ENCODE measurements at regions not wholly inside any gene's neighbourhood (a gene's known extent, or its start where the extent isn't known, plus 50 kb on each side); places are given as distances from the start of the nearest gene placed in this dataset.

- TF ChIP-seq, protein P1, sequence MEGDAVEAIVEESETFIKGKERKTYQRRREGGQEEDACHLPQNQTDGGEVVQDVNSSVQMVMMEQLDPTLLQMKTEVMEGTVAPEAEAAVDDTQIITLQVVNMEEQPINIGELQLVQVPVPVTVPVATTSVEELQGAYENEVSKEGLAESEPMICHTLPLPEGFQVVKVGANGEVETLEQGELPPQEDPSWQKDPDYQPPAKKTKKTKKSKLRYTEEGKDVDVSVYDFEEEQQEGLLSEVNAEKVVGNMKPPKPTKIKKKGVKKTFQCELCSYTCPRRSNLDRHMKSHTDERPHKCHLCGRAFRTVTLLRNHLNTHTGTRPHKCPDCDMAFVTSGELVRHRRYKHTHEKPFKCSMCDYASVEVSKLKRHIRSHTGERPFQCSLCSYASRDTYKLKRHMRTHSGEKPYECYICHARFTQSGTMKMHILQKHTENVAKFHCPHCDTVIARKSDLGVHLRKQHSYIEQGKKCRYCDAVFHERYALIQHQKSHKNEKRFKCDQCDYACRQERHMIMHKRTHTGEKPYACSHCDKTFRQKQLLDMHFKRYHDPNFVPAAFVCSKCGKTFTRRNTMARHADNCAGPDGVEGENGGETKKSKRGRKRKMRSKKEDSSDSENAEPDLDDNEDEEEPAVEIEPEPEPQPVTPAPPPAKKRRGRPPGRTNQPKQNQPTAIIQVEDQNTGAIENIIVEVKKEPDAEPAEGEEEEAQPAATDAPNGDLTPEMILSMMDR (IDR thresholded peaks at IDR 0.05; ENCODE audit: insufficient read depth, low read length, severe bottlenecking) = no peak
- no peak for FAIRE-seq
- no peaks in the 10 kb centered on the region for H3K27me3 ChIP-seq (ENCODE audit: control insufficient read depth, insufficient read depth, low read length)
Observed at GRCh38 chr13:44072536-44072935, 192.8 kb downstream of the LACC1 start.

DNA sequence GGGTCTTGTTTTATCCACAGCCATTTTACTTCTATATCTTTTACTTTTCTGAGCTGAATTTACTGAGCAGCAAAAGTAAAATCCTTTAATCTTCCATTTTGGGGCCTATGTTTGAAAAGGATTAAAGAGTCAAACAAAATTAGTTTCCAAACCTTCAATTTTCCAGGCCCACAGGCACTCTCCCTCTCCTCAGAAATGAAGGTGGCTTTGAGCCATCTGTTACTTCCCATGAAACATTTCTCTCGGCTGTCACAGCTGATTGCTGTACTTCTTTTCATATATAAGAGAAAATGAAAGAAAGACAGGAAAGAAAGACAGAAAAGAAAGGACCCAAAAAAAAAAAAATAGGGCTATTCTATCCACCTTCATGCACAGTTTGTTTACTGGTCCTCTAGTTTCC lies 194.9 kb downstream of the LACC1 start:
- no peaks in the 10 kb centered on the region for H3K36me3 ChIP-seq (ENCODE audit: control insufficient read depth, insufficient read depth, low read length)
- H3K27me3 ChIP-seq (ENCODE audit: control insufficient read depth, insufficient read depth, low read length) = no peaks in the 10 kb centered on the region
- DNase-seq (ENCODE audit: low read depth) = no peak
- TF ChIP-seq, protein P1 (IDR thresholded peaks at IDR 0.05; ENCODE audit: insufficient read depth, low read length, severe bottlenecking) = no peak
- no peak overlapping the region for H3K4me3 ChIP-seq (ENCODE audit: low read depth, low read length)
- no peak for FAIRE-seq

More at GRCh38 chr13:44072536-44072935, 192.8 kb downstream of the LACC1 start:
- Histone ChIP-seq H3K36me3 (ENCODE audit: control insufficient read depth, insufficient read depth, low read length) (no peaks in the 10 kb centered on the region), H3K4me3 (ENCODE audit: low read depth, low read length) (no peak overlapping the region)
- DNase-seq (ENCODE audit: low read depth) = no peak

DNA sequence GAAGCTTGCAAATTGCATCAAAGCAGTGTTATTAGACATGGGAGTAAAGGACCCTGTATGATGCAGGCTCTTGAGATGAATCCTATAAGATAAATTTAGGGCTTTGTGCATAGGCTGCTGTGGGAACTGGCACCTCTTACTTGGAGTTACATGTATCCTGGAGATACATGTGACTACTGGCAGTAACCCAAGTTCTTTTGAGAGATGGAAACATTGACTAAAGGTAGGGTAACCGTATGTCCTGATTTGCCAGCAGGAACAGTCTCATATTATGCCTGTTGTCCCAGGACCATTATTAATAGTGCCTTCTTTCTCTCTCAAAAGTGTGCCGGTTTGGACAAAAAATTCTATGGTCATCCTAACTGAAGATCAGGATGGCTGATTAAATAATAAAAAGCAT lies 195.4 kb downstream of the LACC1 start:
- no peaks in the 10 kb centered on the region for H3K36me3 ChIP-seq (ENCODE audit: control insufficient read depth, insufficient read depth, low read length)
- no peak overlapping the region for H3K4me3 ChIP-seq (ENCODE audit: low read depth, low read length)
- FAIRE-seq = no peak
- no peaks in the 10 kb centered on the region for H3K27me3 ChIP-seq (ENCODE audit: control insufficient read depth, insufficient read depth, low read length)
- TF ChIP-seq, protein P1 (IDR thresholded peaks at IDR 0.05; ENCODE audit: insufficient read depth, low read length, severe bottlenecking) = no peak
- no peak for DNase-seq (ENCODE audit: low read depth)

- Histone ChIP-seq H3K36me3 (ENCODE audit: control insufficient read depth, insufficient read depth, low read length) (no peaks in the 10 kb centered on the region), H3K27me3 (ENCODE audit: control insufficient read depth, insufficient read depth, low read length) (no peaks in the 10 kb centered on the region), H3K4me3 (ENCODE audit: low read depth, low read length) (no peak overlapping the region)
- TF ChIP-seq, protein P1 (IDR thresholded peaks at IDR 0.05; ENCODE audit: insufficient read depth, low read length, severe bottlenecking) = no peak
- no peak for DNase-seq (ENCODE audit: low read depth)
- no peak for FAIRE-seq
Observed at GRCh38 chr13:44078806-44079376, 199.2 kb downstream of the LACC1 start.

GRCh38 chr13:44079413-44080205 lies 199.9 kb downstream of the LACC1 start:
- H3K27me3 ChIP-seq (ENCODE audit: control insufficient read depth, insufficient read depth, low read length) = no peaks in the 10 kb centered on the region
- FAIRE-seq = peak; percentile 98
- TF ChIP-seq, protein P1 (IDR thresholded peaks at IDR 0.05; ENCODE audit: insufficient read depth, low read length, severe bottlenecking) = no peak
- no peaks in the 10 kb centered on the region for H3K36me3 ChIP-seq (ENCODE audit: control insufficient read depth, insufficient read depth, low read length)
- no peak for DNase-seq (ENCODE audit: low read depth)
- no peak overlapping the region for H3K4me3 ChIP-seq (ENCODE audit: low read depth, low read length)

All from bronchial epithelial cell (primary cell).